HEK293 (cell line): ENCODE measurements at regions not wholly inside any gene's neighbourhood (a gene's known extent, or its start where the extent isn't known, plus 50 kb on each side); places are given as distances from the start of the nearest gene placed in this dataset.

Experiments used
- CTCF ChIP-seq: fragments of 450-650 bp; formaldehyde crosslinking; IDR thresholded peaks from 2 replicates; pipeline ENCODE4 v1.5.1; 2016; ENCODE audit warnings: missing biosample characterization, missing genetic modification characterization
- KLF1 ChIP-seq: fragments of 450-650 bp; formaldehyde crosslinking; IDR thresholded peaks from 2 replicates; pipeline ENCODE4 v1.5.1; 2016; ENCODE audit warnings: missing biosample characterization, missing genetic modification characterization

- TF ChIP-seq KLF1 (tag by site-specific recombination) (no peak), CTCF (tag by site-specific recombination) (no peak)
Measured at GRCh38 chr18:42583283-42583731, 532.2 kb downstream of the RIT2 start.
